LNCAP (cell line): ENCODE measurements at regions not wholly inside any gene's neighbourhood (a gene's known extent, or its start where the extent isn't known, plus 50 kb on each side); places are given as distances from the start of the nearest gene placed in this dataset.

Source experiments
- CTCF ChIP-seq: fragments of 450-650 bp; IDR thresholded peaks from 2 replicates; pipeline ENCODE4 v1.5.1; 2017; ENCODE audit warnings: mild to moderate bottlenecking

- no peak for TF ChIP-seq CTCF
Observed at GRCh38 chr7:118076564-118076963, 107.4 kb upstream of the LSM8 start.

- TF ChIP-seq CTCF = no peak
Observed at GRCh38 chr7:118078015-118078414, 105.9 kb upstream of the LSM8 start.

GRCh38 chr7:118079369-118079768, 104.6 kb upstream of the LSM8 start:
- TF ChIP-seq CTCF = no peak

- TF ChIP-seq CTCF = no peak
Observed at GRCh38 chr7:118080947-118081346, 103.0 kb upstream of the LSM8 start.

DNA sequence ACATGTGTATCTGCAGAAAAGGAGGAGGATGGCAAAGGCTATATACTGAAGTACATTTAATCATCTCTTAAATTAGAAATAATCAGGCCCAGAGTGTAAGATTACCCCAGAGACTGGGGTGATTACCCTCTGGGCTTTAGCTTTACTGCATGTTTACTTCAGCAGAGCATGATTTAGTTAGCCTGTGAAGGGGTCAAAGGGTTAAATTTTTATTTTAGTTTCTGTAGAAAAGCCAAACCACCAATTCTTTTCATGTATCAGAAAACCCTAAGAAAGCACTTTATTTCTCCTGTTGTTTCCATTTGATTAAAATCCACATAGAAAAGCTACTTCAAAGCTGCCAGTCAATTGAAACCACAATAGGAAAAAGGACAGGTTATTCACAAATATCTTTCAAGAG, 101.5 kb upstream of the LSM8 start:
- no peak for TF ChIP-seq CTCF

DNA sequence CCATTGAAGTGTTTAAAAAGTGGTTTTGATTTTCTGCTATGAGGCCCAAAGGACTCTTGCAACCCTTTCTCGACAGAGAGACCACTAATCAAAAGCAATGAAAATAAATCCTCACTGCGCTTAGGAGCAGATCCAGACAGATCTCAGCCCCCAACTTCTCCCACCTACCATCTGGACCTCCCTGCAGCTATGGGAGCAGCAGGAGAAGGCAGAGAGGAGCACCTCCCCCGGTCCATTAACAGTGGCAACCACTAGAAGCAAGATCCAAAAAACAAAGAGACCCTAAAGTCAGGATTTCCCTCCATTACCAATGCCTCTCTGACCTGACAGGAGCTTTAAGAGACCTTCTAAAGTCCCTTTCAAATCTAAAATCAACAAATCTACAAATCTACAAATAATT, 99.0 kb upstream of the LSM8 start:
- TF ChIP-seq CTCF = no peak

GRCh38 chr7:118087126-118087525, 96.8 kb upstream of the LSM8 start:
- TF ChIP-seq CTCF = no peak

DNA sequence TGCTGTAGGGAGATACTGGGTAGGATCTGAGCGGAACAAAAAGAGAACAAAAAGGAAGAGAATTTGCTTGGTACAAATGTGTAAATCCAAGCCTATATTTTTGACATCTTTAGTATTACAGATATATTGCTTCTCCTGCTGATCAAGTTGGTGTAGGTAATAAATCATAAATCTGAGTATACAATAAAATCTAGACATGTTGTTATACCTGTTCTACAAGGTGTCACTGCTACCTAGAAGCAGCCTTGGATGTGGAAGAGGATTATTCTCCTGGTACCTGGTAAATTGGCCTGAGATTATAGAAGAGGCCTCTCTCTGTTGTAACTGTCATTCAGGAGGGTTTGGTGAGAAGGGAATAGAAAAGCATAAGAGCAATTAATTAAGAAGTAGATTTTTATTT, 89.9 kb upstream of the LSM8 start:
- no peak for TF ChIP-seq CTCF
